Keratinocyte (primary cell): ENCODE measurements at regions not wholly inside any gene's neighbourhood (a gene's known extent, or its start where the extent isn't known, plus 50 kb on each side); places are given as distances from the start of the nearest gene placed in this dataset.

Experiments
- DNase-seq: peaks from one replicate; pipeline ENCODE4 v3.0.0-alpha.2; 2011; ENCODE audit warnings: low read depth, missing footprints, low spot score
- FAIRE-seq: peaks from 2 replicates; lab custom pipeline; 2011; peaks lifted over from hg19 to GRCh38; lab: Jason Lieb, UNC
- H2AFZ ChIP-seq: 2 replicates; pipeline ENCODE4 v1.6.0; 2012; ENCODE audit warnings: low read length, control low read depth, inconsistent platforms; ENCODE audit not compliant: control insufficient read depth
- H3K27ac ChIP-seq: 2 replicates; pipeline ENCODE4 v1.5.1; 2011; ENCODE audit warnings: low read length; ENCODE audit not compliant: control insufficient read depth, insufficient read depth
- H3K27me3 ChIP-seq: 3 replicates; pipeline ENCODE4 v1.6.0; 2011; ENCODE audit warnings: low read length; ENCODE audit not compliant: control insufficient read depth, insufficient read depth; ENCODE audit errors: extremely low read depth
- H3K36me3 ChIP-seq, 2 experiments: 2 replicates in 1 of 2; 3 replicates in 1 of 2; pipeline ENCODE4 v1.5.1; 2011; ENCODE audit warnings: low read length in 2 of 2, mild to moderate bottlenecking in 1 of 2; ENCODE audit not compliant: control insufficient read depth in 2 of 2, insufficient read depth in 2 of 2; ENCODE audit errors: extremely low read depth in 1 of 2
- H3K4me1 ChIP-seq: 3 replicates; pipeline ENCODE4 v1.5.1; 2011; ENCODE audit warnings: low read length; ENCODE audit not compliant: control insufficient read depth, insufficient read depth; ENCODE audit errors: extremely low read depth
- H3K4me2 ChIP-seq: 3 replicates; pipeline ENCODE4 v1.6.0; 2011; ENCODE audit warnings: low read depth, low read length; ENCODE audit not compliant: control insufficient read depth, insufficient read depth; ENCODE audit errors: extremely low read depth
- H3K4me3 ChIP-seq, 3 experiments: fragments of 200-600 bp in 1 of 3; sonication (generic) in 1 of 3; 2 replicates in 2 of 3; 3 replicates in 1 of 3; pipeline ENCODE4 v1.5.1; 2011 to 2016; ENCODE audit warnings: low read length in 3 of 3, mild to moderate bottlenecking in 3 of 3, control low read depth in 2 of 3, inconsistent platforms in 1 of 3, low read depth in 1 of 3, mixed read lengths in 1 of 3, mixed run types in 1 of 3, moderate library complexity in 1 of 3; ENCODE audit not compliant: control insufficient read depth in 2 of 3, insufficient read depth in 2 of 3; ENCODE audit errors: extremely low read depth in 1 of 3
- H3K79me2 ChIP-seq: 2 replicates; pipeline ENCODE4 v1.6.0; 2012; ENCODE audit warnings: low read length; ENCODE audit not compliant: control insufficient read depth, insufficient read depth
- H3K9ac ChIP-seq: 3 replicates; pipeline ENCODE4 v1.6.0; 2011; ENCODE audit warnings: low read length; ENCODE audit not compliant: control insufficient read depth, insufficient read depth; ENCODE audit errors: extremely low read depth
- H3K9me1 ChIP-seq: 3 replicates; pipeline ENCODE4 v1.6.0; 2011; ENCODE audit warnings: low read length; ENCODE audit not compliant: control insufficient read depth, insufficient read depth; ENCODE audit errors: extremely low read depth
- H3K9me3 ChIP-seq: 2 replicates; pipeline ENCODE4 v1.5.1; 2012; ENCODE audit warnings: low read depth, low read length; ENCODE audit not compliant: control insufficient read depth
- H4K20me1 ChIP-seq: 3 replicates; pipeline ENCODE4 v1.6.0; 2011; ENCODE audit warnings: low read length; ENCODE audit not compliant: control insufficient read depth, insufficient read depth; ENCODE audit errors: extremely low read depth
- EZH2 ChIP-seq: IDR thresholded peaks from one replicate; pipeline ENCODE4 v1.6.1; 2012; ENCODE audit warnings: inconsistent platforms, mild to moderate bottlenecking, low read length, moderate library complexity
- dilution Hi-C: fragments of 300-500 bp; cut with MboI; formaldehyde crosslinking; loops from one replicate; pipeline ENCODE4 v1.7.0; 2020; ENCODE audit warnings: low sequenced_read_pairs; ENCODE audit not compliant: extremely low pct_ligation_motif_present
- TF ChIP-seq, protein P1 (sequence below), 3 experiments: IDR thresholded peaks in 1 of 3; conservative IDR thresholded peaks in 1 of 3; optimal IDR thresholded peaks in 1 of 3; 2 replicates in 2 of 3; 3 replicates in 1 of 3; pipeline versions ENCODE3 to v1.5.1; 2011; ENCODE audit warnings: low read length in 3 of 3, mild to moderate bottlenecking in 3 of 3, moderate library complexity in 2 of 3, control low read depth in 1 of 3, inconsistent platforms in 1 of 3; ENCODE audit not compliant: insufficient read depth in 2 of 3; ENCODE audit errors: extremely low read depth in 1 of 3

DNA sequence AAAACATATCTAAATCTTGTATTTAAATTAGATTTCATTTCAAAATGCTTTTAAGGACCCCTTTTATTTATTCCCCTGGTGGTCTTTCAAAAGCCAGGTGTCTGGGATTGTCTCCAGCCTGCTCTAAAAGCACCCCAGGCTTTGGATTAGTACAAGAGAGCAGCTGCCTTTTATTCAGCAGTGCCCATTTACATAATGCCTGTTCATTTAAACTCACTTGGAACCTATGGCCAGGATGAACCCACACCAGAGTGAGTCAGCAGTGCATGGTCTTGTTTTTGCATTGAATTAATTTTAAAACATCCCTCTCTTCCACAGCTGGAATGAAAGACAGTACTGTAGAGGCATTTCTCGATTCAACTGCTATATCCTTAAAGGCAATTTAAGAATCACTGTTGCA is 64.1 kb upstream of the TENM3 start:
- TF ChIP-seq, protein P1, sequence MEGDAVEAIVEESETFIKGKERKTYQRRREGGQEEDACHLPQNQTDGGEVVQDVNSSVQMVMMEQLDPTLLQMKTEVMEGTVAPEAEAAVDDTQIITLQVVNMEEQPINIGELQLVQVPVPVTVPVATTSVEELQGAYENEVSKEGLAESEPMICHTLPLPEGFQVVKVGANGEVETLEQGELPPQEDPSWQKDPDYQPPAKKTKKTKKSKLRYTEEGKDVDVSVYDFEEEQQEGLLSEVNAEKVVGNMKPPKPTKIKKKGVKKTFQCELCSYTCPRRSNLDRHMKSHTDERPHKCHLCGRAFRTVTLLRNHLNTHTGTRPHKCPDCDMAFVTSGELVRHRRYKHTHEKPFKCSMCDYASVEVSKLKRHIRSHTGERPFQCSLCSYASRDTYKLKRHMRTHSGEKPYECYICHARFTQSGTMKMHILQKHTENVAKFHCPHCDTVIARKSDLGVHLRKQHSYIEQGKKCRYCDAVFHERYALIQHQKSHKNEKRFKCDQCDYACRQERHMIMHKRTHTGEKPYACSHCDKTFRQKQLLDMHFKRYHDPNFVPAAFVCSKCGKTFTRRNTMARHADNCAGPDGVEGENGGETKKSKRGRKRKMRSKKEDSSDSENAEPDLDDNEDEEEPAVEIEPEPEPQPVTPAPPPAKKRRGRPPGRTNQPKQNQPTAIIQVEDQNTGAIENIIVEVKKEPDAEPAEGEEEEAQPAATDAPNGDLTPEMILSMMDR (optimal IDR thresholded peaks at IDR 0.05 in 1 of 3, IDR thresholded peaks at IDR 0.05 in 1 of 3, conservative IDR thresholded peaks at IDR 0.05 in 1 of 3; ENCODE audit: extremely low read depth in 1 of 3, insufficient read depth in 2 of 3, low read length in 3 of 3): no peak
- no peak for TF ChIP-seq EZH2
- Histone ChIP-seq H3K36me3 (no peaks in the 10 kb centered on the region), H3K9me3 (no peaks in the 10 kb centered on the region), H3K9me1 (peaks cover 2% of the 10 kb centered on the region), H3K9ac (no peak overlapping the region), H3K4me1 (peaks cover 5% of the 10 kb centered on the region), H3K27me3 (no peaks in the 10 kb centered on the region), H3K4me2 (peak overlapping the region; percentile 23), H3K4me3 (no peak overlapping the region), H3K27ac (no peak overlapping the region), H3K79me2 (peaks cover 17% of the 10 kb centered on the region), H2AFZ (no peak overlapping the region), H4K20me1 (no peaks in the 10 kb centered on the region)
- DNase-seq: no peak
- dilution Hi-C loops: no loop called here
- peak; percentile 90 for FAIRE-seq

DNA sequence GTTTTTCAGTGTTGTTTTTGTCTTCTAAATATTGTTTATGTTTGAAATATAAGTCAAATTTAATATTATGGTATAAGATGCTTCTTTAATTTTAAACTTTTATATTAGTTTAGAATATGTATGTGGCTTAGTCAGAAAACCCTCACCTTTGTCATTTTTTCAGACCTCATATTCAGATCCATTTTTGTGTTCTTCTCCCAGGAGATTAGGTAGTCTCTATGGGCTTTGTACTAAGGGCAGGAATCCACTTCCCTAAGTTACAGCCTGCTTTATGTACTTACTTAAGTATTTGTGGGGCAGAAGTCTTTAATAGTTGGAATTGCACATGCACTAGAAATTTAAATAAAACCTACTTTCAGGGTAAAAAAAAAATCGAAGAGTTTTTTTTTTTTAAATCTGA is 63.5 kb upstream of the TENM3 start:
- H3K36me3 ChIP-seq: no peaks in the 10 kb centered on the region
- H3K79me2 ChIP-seq: peaks cover 15% of the 10 kb centered on the region
- no peak overlapping the region for H2AFZ ChIP-seq
- FAIRE-seq (no peak), DNase-seq (no peak)
- no peaks in the 10 kb centered on the region for H4K20me1 ChIP-seq
- no peak overlapping the region for H3K4me2 ChIP-seq
- H3K4me1 ChIP-seq: peaks cover 5% of the 10 kb centered on the region
- no peaks in the 10 kb centered on the region for H3K27me3 ChIP-seq
- no peak overlapping the region for H3K4me3 ChIP-seq
- H3K9ac ChIP-seq: no peak overlapping the region
- no peaks in the 10 kb centered on the region for H3K9me3 ChIP-seq
- H3K27ac ChIP-seq: no peak overlapping the region
- dilution Hi-C loops: no loop called here
- TF ChIP-seq EZH2: no peak
- TF ChIP-seq, protein P1 (optimal IDR thresholded peaks at IDR 0.05 in 1 of 3, IDR thresholded peaks at IDR 0.05 in 1 of 3, conservative IDR thresholded peaks at IDR 0.05 in 1 of 3; ENCODE audit: extremely low read depth in 1 of 3, insufficient read depth in 2 of 3, low read length in 3 of 3): no peak
- H3K9me1 ChIP-seq: peaks cover 2% of the 10 kb centered on the region
